SK-N-SH (cell line): ENCODE measurements at regions not wholly inside any gene's neighbourhood (a gene's known extent, or its start where the extent isn't known, plus 50 kb on each side); places are given as distances from the start of the nearest gene placed in this dataset.

Source experiments
- CTCF ChIA-PET: fragments of 300-600, 350-600 bp; formaldehyde crosslinking; extraction: SDS; loops from one replicate; lab custom pipeline; 2021; lab: Yijun Ruan, JAX
- POLR2A ChIA-PET: fragments of 350-600 bp; sonication (Branson Sonifier 250); formaldehyde crosslinking; extraction: SDS; loops from one replicate; lab custom pipeline; 2020; ENCODE audit warnings: antibody characterized with exemption, inconsistent platforms; lab: Yijun Ruan, JAX
- DNase-seq: peaks from one replicate; pipeline ENCODE4 v3.0.0; 2012
- H2AFZ ChIP-seq: fragments of 200-600 bp; sonication (generic); 2 replicates; pipeline ENCODE4 v1.8.1; 2016; ENCODE audit warnings: antibody characterized with exemption, mild to moderate bottlenecking, low read depth
- H3F3A ChIP-seq: fragments of 200-600 bp; sonication (generic); replicated peaks from 2 replicates; pipeline ENCODE3; 2016; ENCODE audit warnings: antibody characterized with exemption, mild to moderate bottlenecking; ENCODE audit not compliant: insufficient read depth
- H3K27ac ChIP-seq, 2 experiments: fragments of 200-500 bp in 1 of 2; fragments of 200-600 bp in 1 of 2; sonication (Bioruptor generic) in 1 of 2; sonication (generic), shearing (Covaris generic) in 1 of 2; 2 replicates each; pipeline versions ENCODE4 v1.5.1 to v1.6.1; 2014 to 2016; ENCODE audit warnings: low read depth in 2 of 2, inconsistent platforms in 1 of 2, low read length in 1 of 2, mild to moderate bottlenecking in 1 of 2, mixed read lengths in 1 of 2
- H3K27me3 ChIP-seq: fragments of 200-600 bp; sonication (generic), shearing (Covaris generic); 2 replicates; pipeline ENCODE4 v1.6.1; 2016; ENCODE audit warnings: mixed run types; ENCODE audit not compliant: insufficient read depth
- H3K36me3 ChIP-seq, 2 experiments: fragments of 200-500 bp in 1 of 2; fragments of 200-600 bp in 1 of 2; sonication (Bioruptor generic) in 1 of 2; sonication (generic) in 1 of 2; replicated peaks in 1 of 2; 2 replicates each; pipeline versions ENCODE3 to v1.5.1; 2014 to 2016; ENCODE audit warnings: low read length in 1 of 2, mild to moderate bottlenecking in 1 of 2; ENCODE audit not compliant: insufficient read depth in 2 of 2, control insufficient read depth in 1 of 2
- H3K4me1 ChIP-seq, 2 experiments: fragments of 200-500 bp in 1 of 2; fragments of 200-600 bp in 1 of 2; sonication (Bioruptor generic) in 1 of 2; sonication (generic), shearing (Covaris generic) in 1 of 2; 2 replicates each; pipeline versions ENCODE4 v1.5.1 to v1.6.1; 2014 to 2016; ENCODE audit warnings: low read depth in 1 of 2, low read length in 1 of 2, mixed run types in 1 of 2; ENCODE audit not compliant: insufficient read depth in 2 of 2, control insufficient read depth in 1 of 2
- H3K4me2 ChIP-seq: fragments of 200-600 bp; sonication (generic), shearing (Covaris generic); 2 replicates; pipeline ENCODE4 v1.6.1; 2017; ENCODE audit warnings: mixed run types
- H3K4me3 ChIP-seq, 2 experiments: fragments of 200-500 bp in 1 of 2; fragments of 200-600 bp in 1 of 2; sonication (Bioruptor generic) in 1 of 2; sonication (generic), shearing (Covaris generic) in 1 of 2; 2 replicates each; pipeline versions ENCODE4 v1.5.1 to v1.8.1; 2014 to 2016; ENCODE audit warnings: low read depth in 2 of 2, inconsistent platforms in 1 of 2, low read length in 1 of 2, mild to moderate bottlenecking in 1 of 2, mixed read lengths in 1 of 2, moderate library complexity in 1 of 2
- H3K79me2 ChIP-seq: fragments of 200-600 bp; sonication (generic); 2 replicates; pipeline ENCODE4 v1.8.1; 2017; ENCODE audit warnings: mild to moderate bottlenecking; ENCODE audit not compliant: insufficient read depth
- H3K9ac ChIP-seq: fragments of 200-600 bp; sonication (generic); 2 replicates; pipeline ENCODE4 v1.6.1; 2017; ENCODE audit warnings: mixed run types
- H3K9me2 ChIP-seq: fragments of 200-600 bp; sonication (generic); 2 replicates; pipeline ENCODE4 v1.6.1; 2017; ENCODE audit warnings: mixed run types
- H3K9me3 ChIP-seq: fragments of 200-600 bp; sonication (generic); 2 replicates; pipeline ENCODE4 v1.6.1; 2017; ENCODE audit warnings: mixed run types, mild to moderate bottlenecking, moderate library complexity
- H4K20me1 ChIP-seq: fragments of 200-600 bp; sonication (generic); 2 replicates; pipeline ENCODE4 v1.6.1; 2017; ENCODE audit warnings: mild to moderate bottlenecking, mixed run types; ENCODE audit not compliant: insufficient read depth
- CHD2 ChIP-seq: fragments of 150-350 bp; IDR thresholded peaks from 2 replicates; pipeline ENCODE4 v1.6.1; 2018; ENCODE audit warnings: low read length; ENCODE audit not compliant: partially characterized antibody
- ELF1 ChIP-seq: IDR thresholded peaks from 2 replicates; pipeline ENCODE4 v1.4.0; 2012
- EP300 ChIP-seq, 2 experiments: IDR thresholded peaks; 2 replicates each; pipeline versions ENCODE4 v1.4.0 to v1.6.1; 2012; ENCODE audit warnings: borderline replicate concordance in 1 of 2, low read depth in 1 of 2, low read length in 1 of 2
- EZH2phosphoT487 ChIP-seq: fragments of 200-600 bp; sonication (generic); IDR thresholded peaks from 2 replicates; pipeline ENCODE4 v1.6.1; 2017; ENCODE audit warnings: low read depth, mixed run types, mild to moderate bottlenecking, antibody characterized with exemption, moderate library complexity, borderline replicate concordance
- FOSL2 ChIP-seq: IDR thresholded peaks from 2 replicates; pipeline ENCODE4 v1.4.0; 2012; ENCODE audit warnings: low read depth, mild to moderate bottlenecking, moderate library complexity, borderline replicate concordance
- FOXJ3 ChIP-seq: sonication (generic); formaldehyde crosslinking; IDR thresholded peaks from 2 replicates; pipeline ENCODE4 v1.5.1; 2020; ENCODE audit warnings: mild to moderate bottlenecking, missing genetic modification reagents
- FOXM1 ChIP-seq: IDR thresholded peaks from 2 replicates; pipeline ENCODE4 v1.4.0; 2012; ENCODE audit warnings: low read depth, mild to moderate bottlenecking
- GABPA ChIP-seq: IDR thresholded peaks from 2 replicates; pipeline ENCODE4 v1.4.0; 2012; ENCODE audit warnings: low read depth, mild to moderate bottlenecking
- GATA2 ChIP-seq: sonication (generic); formaldehyde crosslinking; IDR thresholded peaks from 2 replicates; pipeline ENCODE4 v1.5.0; 2020; ENCODE audit warnings: mild to moderate bottlenecking, missing genetic modification reagents
- MAX ChIP-seq: IDR thresholded peaks from 2 replicates; pipeline ENCODE4 v1.4.0; 2012; ENCODE audit warnings: low read depth
- MXI1 ChIP-seq: IDR thresholded peaks from 2 replicates; pipeline ENCODE4 v1.6.1; 2012; ENCODE audit warnings: mild to moderate bottlenecking, low read depth, low read length, improper control_type of control experiment
- NFIC ChIP-seq: IDR thresholded peaks from 2 replicates; pipeline ENCODE4 v1.4.0; 2012; ENCODE audit warnings: borderline replicate concordance
- NRF1 ChIP-seq: IDR thresholded peaks from 2 replicates; pipeline ENCODE4 v1.6.1; 2012; ENCODE audit warnings: low read depth, mild to moderate bottlenecking, low read length
- POLR2AphosphoS5 ChIP-seq: IDR thresholded peaks from 2 replicates; pipeline ENCODE4 v1.6.1; 2012; ENCODE audit warnings: low read depth, low read length
- RFX5 ChIP-seq: IDR thresholded peaks from 2 replicates; pipeline ENCODE4 v1.6.1; 2012; ENCODE audit warnings: mild to moderate bottlenecking, improper control_type of control experiment, low read length
- SMC3 ChIP-seq: IDR thresholded peaks from 2 replicates; pipeline ENCODE4 v1.6.1; 2012; ENCODE audit warnings: low read depth, low read length, improper control_type of control experiment
- TAF1 ChIP-seq: IDR thresholded peaks from 2 replicates; pipeline ENCODE4 v1.6.1; 2012; ENCODE audit warnings: low read depth, mild to moderate bottlenecking, low read length, moderate library complexity, borderline replicate concordance
- TCF12 ChIP-seq: IDR thresholded peaks from 2 replicates; pipeline ENCODE4 v1.4.0; 2012
- TEAD4 ChIP-seq: IDR thresholded peaks from 2 replicates; pipeline ENCODE4 v1.4.0; 2012; ENCODE audit warnings: mild to moderate bottlenecking, borderline replicate concordance; ENCODE audit not compliant: insufficient read depth
- USF1 ChIP-seq: IDR thresholded peaks from 2 replicates; pipeline ENCODE4 v1.4.0; 2012; ENCODE audit warnings: low read depth, borderline replicate concordance
- USF2 ChIP-seq: fragments of 150-350 bp; IDR thresholded peaks from 2 replicates; pipeline ENCODE4 v1.6.1; 2017; ENCODE audit warnings: antibody characterized with exemption, low read length, low read depth, borderline replicate concordance
- WGBS: methylation state at CpG from one replicate; pipeline ENCODE4 v1.1.6; 2017; ENCODE audit warnings: low lambda C conversion rate; 5-methylcytosine and 5-hydroxymethylcytosine counted together

- H4K20me1 ChIP-seq, result no peaks in the 10 kb centered on the region
- H3K9me3 ChIP-seq, result no peaks in the 10 kb centered on the region
- no peaks in the 10 kb centered on the region for H3K79me2 ChIP-seq
- no peak overlapping the region for H3K27ac ChIP-seq
- POLR2A ChIA-PET, result no interaction called here
- H3K9ac ChIP-seq, result no peak overlapping the region
- no peak for TF ChIP-seq FOXJ3 (CRISPR knock-in tag)
- no peak for TF ChIP-seq EZH2phosphoT487
- no peak for TF ChIP-seq NRF1
- TF ChIP-seq FOXM1, result no peak
- no peak for TF ChIP-seq USF1
- TF ChIP-seq MAX, result no peak
- no peak for TF ChIP-seq SMC3
- DNase-seq, result no peak
- 20% methylated on average over 2 of the region's 2 CpGs for WGBS
- H3K27me3 ChIP-seq, result no peaks in the 10 kb centered on the region
- no peak overlapping the region for H3K4me3 ChIP-seq
- no peaks in the 10 kb centered on the region for H3K36me3 ChIP-seq
- CTCF ChIA-PET, result no interaction called here
- H3K4me2 ChIP-seq, result no peak overlapping the region
- no peak overlapping the region for H2AFZ ChIP-seq
- H3K9me2 ChIP-seq, result no peaks in the 10 kb centered on the region
- no peaks in the 10 kb centered on the region for H3K4me1 ChIP-seq
- no peaks in the 10 kb centered on the region for H3F3A ChIP-seq
These were observed 310.2 kb upstream of the LRATD1 start for GRCh38 chr2:14322306-14322705.

GRCh38 chr2:14324308-14324707 is 308.2 kb upstream of the LRATD1 start:
- H3K9ac ChIP-seq, result no peak overlapping the region
- H4K20me1 ChIP-seq, result no peaks in the 10 kb centered on the region
- DNase-seq, result no peak
- H3K4me2 ChIP-seq, result no peak overlapping the region
- WGBS, result 21% methylated on average over 2 of the region's 2 CpGs
- no peak overlapping the region for H2AFZ ChIP-seq
- H3K79me2 ChIP-seq, result no peaks in the 10 kb centered on the region
- H3K27me3 ChIP-seq, result no peaks in the 10 kb centered on the region
- POLR2A ChIA-PET, result no interaction called here
- CTCF ChIA-PET, result no interaction called here
- no peaks in the 10 kb centered on the region for H3K36me3 ChIP-seq
- H3K27ac ChIP-seq, result no peak overlapping the region
- no peaks in the 10 kb centered on the region for H3K4me1 ChIP-seq
- no peaks in the 10 kb centered on the region for H3F3A ChIP-seq
- H3K9me3 ChIP-seq, result no peaks in the 10 kb centered on the region
- TF ChIP-seq TAF1 (no peak), CHD2 (no peak), EZH2phosphoT487 (no peak), MXI1 (no peak), NFIC (no peak), GATA2 (no peak), EP300 (IDR thresholded peaks at IDR 0.05; ENCODE audit: borderline replicate concordance in 1 of 2, low read depth in 1 of 2, low read length in 1 of 2) (no peak), RFX5 (no peak), TEAD4 (no peak), NRF1 (no peak), POLR2AphosphoS5 (no peak), FOSL2 (no peak), GABPA (no peak), TCF12 (no peak), USF2 (no peak), USF1 (no peak), ELF1 (no peak)
- TF ChIP-seq, all 33 proteins: peak for 0
- H3K9me2 ChIP-seq, result no peaks in the 10 kb centered on the region
- H3K4me3 ChIP-seq, result no peak overlapping the region
